Astrocyte (in vitro differentiated cells and primary cell): ENCODE measurements at regions not wholly inside any gene's neighbourhood (a gene's known extent, or its start where the extent isn't known, plus 50 kb on each side); places are given as distances from the start of the nearest gene placed in this dataset.

Source experiments
- CTCF ChIP-seq: IDR thresholded peaks from 2 replicates; pipeline ENCODE4 v1.5.1; 2011; ENCODE audit warnings: low read depth, mild to moderate bottlenecking, inconsistent platforms, low read length, moderate library complexity; ENCODE audit not compliant: insufficient read depth
- EZH2 ChIP-seq: IDR thresholded peaks from 2 replicates; pipeline ENCODE4 v1.6.1; 2012; ENCODE audit warnings: mild to moderate bottlenecking, low read length, inconsistent platforms; ENCODE audit not compliant: insufficient read depth

- no peak for TF ChIP-seq CTCF
- no peak for TF ChIP-seq EZH2
Measured at GRCh38 chr2:8154936-8155335, 526.9 kb upstream of the ID2 start.
